NCI-H2029 (cell line): ENCODE measurements at regions not wholly inside any gene's neighbourhood (a gene's known extent, or its start where the extent isn't known, plus 50 kb on each side); places are given as distances from the start of the nearest gene placed in this dataset.
"Not testable (repeated sequence)": the region's sequence is repeated elsewhere in the genome, so short reads cannot be mapped to it uniquely, and the experiment has no call there.

ENCODE experiments used
- DNase-seq: peaks from one replicate; lab custom pipeline; 2025; lab: John Stamatoyannopoulos, UW

DNA sequence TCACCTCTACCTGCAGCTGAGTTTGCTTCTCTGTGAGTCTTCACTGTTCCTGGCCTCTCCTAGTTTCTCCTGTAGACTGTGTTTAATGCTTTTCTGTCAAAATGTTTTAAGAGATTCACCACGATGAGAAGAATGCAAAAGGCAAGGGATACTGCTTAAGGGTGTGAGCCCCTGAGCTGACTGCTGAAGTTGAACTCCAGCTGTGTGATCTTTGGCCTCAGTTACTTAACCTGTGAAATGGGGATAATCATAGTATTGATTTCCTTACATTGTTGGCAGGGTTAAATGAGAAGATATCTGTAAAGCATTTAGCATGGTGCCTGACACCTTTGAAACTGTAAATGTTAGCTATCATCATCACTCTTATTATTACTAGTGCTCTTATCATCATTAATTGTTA is 230.2 kb upstream of the MYLIP start:
- no peak for DNase-seq

- no peak for DNase-seq
Observed at GRCh38 chr6:15897063-15897876, 231.6 kb upstream of the MYLIP start.

- DNase-seq: no peak
Observed at GRCh38 chr6:15894973-15895725, 232.3 kb upstream of the DTNBP1 start.

- no peak for DNase-seq
Observed at GRCh38 chr6:15893556-15894253, 230.9 kb upstream of the DTNBP1 start.

GRCh38 chr6:15892369-15892768 is 229.5 kb upstream of the DTNBP1 start:
- DNase-seq: no peak

- no peak for DNase-seq
Observed at GRCh38 chr6:15888798-15889772, 226.3 kb upstream of the DTNBP1 start.

- DNase-seq: no peak
Observed at GRCh38 chr6:15887491-15888461, 224.9 kb upstream of the DTNBP1 start.

DNA sequence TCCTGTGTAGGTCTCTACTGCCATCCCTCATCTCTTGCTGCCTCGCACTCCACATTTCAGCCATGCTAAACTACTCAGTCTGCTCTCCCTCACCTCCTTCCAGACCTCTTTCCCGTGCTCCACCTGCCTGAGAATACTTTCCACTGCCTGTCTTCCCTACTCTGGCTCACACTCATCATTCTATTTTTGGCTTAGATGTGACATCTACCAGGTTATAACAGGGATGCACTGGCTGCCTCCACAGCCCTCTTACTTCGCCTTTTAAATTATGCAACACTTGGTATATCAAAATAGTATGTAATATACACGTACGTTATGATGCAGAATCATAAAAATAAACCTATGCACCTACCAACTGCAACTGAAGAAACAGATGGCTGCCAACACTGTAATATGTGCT is 222.8 kb upstream of the DTNBP1 start:
- no peak for DNase-seq

DNA sequence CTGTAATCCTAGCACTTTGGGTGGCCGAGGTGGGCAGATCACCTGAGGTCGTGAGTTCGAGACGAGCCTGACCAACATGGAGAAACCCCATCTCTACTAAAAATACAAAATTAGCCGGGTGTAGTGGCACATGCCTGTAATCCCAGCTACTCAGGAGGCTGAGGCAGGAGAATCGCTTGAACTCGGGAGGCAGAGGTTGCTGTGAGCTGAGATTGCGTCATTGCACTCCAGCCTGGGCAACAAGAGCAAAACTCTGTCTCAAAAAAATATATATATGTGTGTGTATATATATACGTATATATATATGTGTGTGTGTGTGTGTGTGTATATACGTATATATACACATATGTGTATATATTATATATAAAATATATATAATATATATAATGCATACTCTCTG is 220.8 kb upstream of the DTNBP1 start:
- not testable (repeated sequence) for DNase-seq

- DNase-seq: no peak
Observed at GRCh38 chr6:15882915-15883314, 220.1 kb upstream of the DTNBP1 start.

DNA sequence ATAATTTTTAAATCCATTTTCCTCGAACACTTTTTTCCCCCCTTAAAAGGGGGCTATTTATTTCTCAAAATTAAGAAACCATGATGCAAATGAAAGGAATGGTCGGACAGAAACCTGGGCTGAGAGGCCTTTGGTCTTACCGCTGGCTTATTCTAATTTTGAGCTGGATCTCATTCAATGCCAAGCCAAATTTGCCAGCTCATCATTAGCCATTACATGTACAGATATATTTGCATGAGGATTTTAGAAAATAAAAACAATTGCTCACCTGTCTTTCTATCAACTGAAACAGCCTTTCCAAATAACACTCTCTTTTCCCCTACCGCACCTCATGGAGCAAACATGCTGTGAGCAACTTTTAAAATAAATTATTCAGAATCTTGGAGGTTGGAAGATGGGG is 219.5 kb upstream of the DTNBP1 start:
- no peak for DNase-seq

- DNase-seq: no peak
Observed at GRCh38 chr6:15881150-15881549, 218.3 kb upstream of the DTNBP1 start.

- DNase-seq: no peak
Observed at GRCh38 chr6:15880262-15880973, 217.6 kb upstream of the DTNBP1 start.

DNA sequence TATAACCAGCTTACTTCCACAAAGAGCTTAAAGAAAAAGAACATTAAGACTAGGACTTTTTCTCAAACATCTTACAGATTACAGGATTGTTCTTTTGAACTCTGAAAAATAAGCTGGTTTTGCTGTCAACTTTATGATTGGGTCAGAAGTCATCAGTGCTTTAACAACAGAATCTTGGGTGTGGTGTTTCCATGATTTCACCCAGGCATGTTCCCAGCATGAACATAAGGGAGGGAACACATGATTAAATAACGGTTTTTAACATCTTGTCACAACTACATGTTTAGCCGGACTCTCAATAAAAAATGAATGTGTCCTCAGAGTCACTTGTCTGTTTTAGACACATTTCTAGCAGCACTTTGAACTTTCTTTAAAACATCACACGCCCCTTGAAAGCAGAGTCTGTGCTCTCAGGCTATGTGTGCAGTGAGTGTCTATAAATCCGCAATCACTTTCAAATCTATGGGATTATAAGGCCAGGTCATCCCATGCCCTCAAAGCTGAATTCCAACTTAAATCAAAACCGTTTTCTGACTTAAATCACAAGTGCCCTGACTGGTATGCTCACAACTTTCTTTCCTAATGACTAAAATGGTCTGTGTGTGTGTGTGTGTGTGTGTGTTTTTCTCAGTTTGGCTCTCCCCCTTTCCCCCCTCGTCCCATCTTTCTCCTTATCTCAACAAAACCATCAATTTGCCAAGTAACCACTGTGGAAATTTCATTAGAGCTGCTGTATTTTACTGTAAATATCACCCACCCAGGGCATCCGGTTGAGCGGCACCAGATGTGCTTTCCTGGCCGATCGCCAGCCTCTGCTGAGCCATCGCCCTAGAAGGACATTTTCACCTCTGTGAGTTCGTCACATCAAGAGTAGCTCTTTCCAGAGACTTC is 216.8 kb upstream of the DTNBP1 start:
- DNase-seq: peak; percentile 85

DNA sequence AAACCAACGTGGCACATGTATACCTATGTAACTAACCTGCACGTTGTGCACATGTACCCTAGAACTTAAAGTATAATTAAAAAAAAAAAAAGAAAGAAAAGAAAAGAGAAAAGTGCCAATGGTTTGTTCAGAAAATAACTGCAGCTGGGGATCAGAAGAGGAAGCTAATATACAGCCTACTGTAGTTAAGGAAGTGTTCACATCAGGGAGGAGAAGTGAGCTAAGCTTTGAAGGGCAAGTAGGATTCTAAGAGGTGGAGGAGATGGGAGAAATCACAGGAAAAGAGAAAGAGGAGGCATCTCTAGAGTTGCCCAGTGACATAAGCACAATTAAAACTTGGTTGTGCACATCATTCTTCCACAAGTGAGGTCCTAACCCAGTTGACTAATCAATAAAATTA is 214.4 kb upstream of the DTNBP1 start:
- DNase-seq: no peak

GRCh38 chr6:15876406-15876805 is 213.6 kb upstream of the DTNBP1 start:
- no peak for DNase-seq

- no peak for DNase-seq
Observed at GRCh38 chr6:15875797-15876196, 213.0 kb upstream of the DTNBP1 start.

GRCh38 chr6:15874821-15875220 is 212.0 kb upstream of the DTNBP1 start:
- no peak for DNase-seq

- no peak for DNase-seq
Observed at GRCh38 chr6:15874326-15874725, 211.5 kb upstream of the DTNBP1 start.
